Gastrocnemius medialis (tissue), 4 donors: ENCODE measurements at regions not wholly inside any gene's neighbourhood (a gene's known extent, or its start where the extent isn't known, plus 50 kb on each side); places are given as distances from the start of the nearest gene placed in this dataset.

Experiments
- ATAC-seq, 2 donors: fragments of 150-250 bp; one replicate each; pipeline ENCODE4 v1.9.1; 2016
- DNase-seq, 2 donors: peaks; one replicate each; pipeline ENCODE4 v3.0.0-alpha.2; 2019
- H3K27ac ChIP-seq, 4 donors: fragments of 200-600 bp; sonication (generic); 1 replicate in 1 of 4; 2 replicates in 3 of 4; pipeline ENCODE4 v1.5.1; 2016 to 2018; ENCODE audit warnings: mild to moderate bottlenecking in 2 of 4, moderate library complexity in 1 of 4
- H3K27me3 ChIP-seq, 3 donors: fragments of 200-600 bp; sonication (generic) in 2 of 3; 1 replicate in 1 of 3; 2 replicates in 2 of 3; pipeline versions ENCODE4 v1.5.1 to v1.6.0; 2016 to 2019; ENCODE audit warnings: mild to moderate bottlenecking in 1 of 3, moderate library complexity in 1 of 3
- H3K36me3 ChIP-seq, 2 donors: fragments of 200-600 bp; sonication (generic) in 1 of 2; one replicate each; pipeline ENCODE4 v1.5.1; 2017 to 2018
- H3K4me1 ChIP-seq, 2 donors: fragments of 200-600 bp; sonication (generic) in 1 of 2; one replicate each; pipeline ENCODE4 v1.5.1; 2016 to 2017; ENCODE audit warnings: mild to moderate bottlenecking in 2 of 2
- H3K4me3 ChIP-seq, 4 donors: fragments of 200-600 bp; sonication (generic) in 3 of 4; 1 replicate in 1 of 4; 2 replicates in 3 of 4; pipeline ENCODE4 v1.5.1; 2016 to 2019; ENCODE audit warnings: mild to moderate bottlenecking in 2 of 4
- H3K9me3 ChIP-seq, 3 donors: fragments of 200-600 bp; sonication (generic) in 2 of 3; 1 replicate in 1 of 3; 2 replicates in 2 of 3; pipeline ENCODE4 v1.5.1; 2016 to 2019
- CTCF ChIP-seq, 5 experiments: fragments of 450-650 bp in 3 of 5; fragments of 200-600 bp in 2 of 5; sonication (generic) in 2 of 5; IDR thresholded peaks in 4 of 5; conservative IDR thresholded peaks in 1 of 5; 1 replicate in 4 of 5; 2 replicates in 1 of 5; pipeline ENCODE4 v1.5.1; 2016 to 2019; ENCODE audit warnings: antibody characterized with exemption in 5 of 5, mild to moderate bottlenecking in 3 of 5, moderate library complexity in 3 of 5
- POLR2A ChIP-seq, 2 donors: fragments of 450-650 bp; IDR thresholded peaks; one replicate each; pipeline ENCODE4 v1.6.1; 2017; ENCODE audit warnings: antibody characterized with exemption in 2 of 2, mild to moderate bottlenecking in 2 of 2, moderate library complexity in 2 of 2
- in situ Hi-C, 4 donors: fragments of 200-750 bp; cut with MboI; loops; one replicate each; pipeline versions ENCODE4 v1.15.0 to v1.8.0; 2017; ENCODE audit warnings: low sequenced_read_pairs in 4 of 4
- intact Hi-C: fragments of 100-400 bp; cut with DNase I; formaldehyde crosslinking; loops from one replicate; pipeline ENCODE4 v1.15.1; 2023; ENCODE audit warnings: low total_unique reads

DNA sequence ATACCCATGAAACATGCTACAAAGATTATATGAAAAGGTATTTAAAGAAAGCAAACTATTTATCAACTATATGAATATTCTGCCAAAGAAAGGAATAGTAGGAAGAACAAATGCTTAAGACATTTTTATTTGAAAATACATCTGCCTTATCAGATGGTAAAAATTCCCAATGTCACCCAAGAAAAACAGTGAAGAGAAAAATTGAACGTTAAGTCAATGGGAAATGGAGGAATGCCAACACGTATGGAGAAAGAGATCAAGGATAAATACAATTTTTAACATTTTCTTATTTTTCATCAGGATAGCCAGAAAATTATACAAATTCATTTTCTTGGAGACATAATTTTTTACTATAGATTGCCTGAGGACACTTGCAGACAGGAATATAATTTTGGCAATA lies 394.2 kb downstream of the ZEB2 start:
- TF ChIP-seq CTCF (IDR thresholded peaks at IDR 0.05 in 4 of 5, conservative IDR thresholded peaks at IDR 0.05 in 1 of 5) (no peak), POLR2A (IDR thresholded peaks at IDR 0.05) (no peak)
- H3K4me1 ChIP-seq, result no peaks in the 10 kb centered on the region
- in situ Hi-C loops, result no loop called here
- intact Hi-C loops, result no loop called here
- no peak overlapping the region for H3K27ac ChIP-seq
- DNase-seq, result no peak
- no peak overlapping the region for H3K4me3 ChIP-seq
- no peaks in the 10 kb centered on the region for H3K27me3 ChIP-seq
- H3K36me3 ChIP-seq, result no peaks in the 10 kb centered on the region
- no peak for ATAC-seq
- H3K9me3 ChIP-seq, result no peaks in the 10 kb centered on the region

DNA sequence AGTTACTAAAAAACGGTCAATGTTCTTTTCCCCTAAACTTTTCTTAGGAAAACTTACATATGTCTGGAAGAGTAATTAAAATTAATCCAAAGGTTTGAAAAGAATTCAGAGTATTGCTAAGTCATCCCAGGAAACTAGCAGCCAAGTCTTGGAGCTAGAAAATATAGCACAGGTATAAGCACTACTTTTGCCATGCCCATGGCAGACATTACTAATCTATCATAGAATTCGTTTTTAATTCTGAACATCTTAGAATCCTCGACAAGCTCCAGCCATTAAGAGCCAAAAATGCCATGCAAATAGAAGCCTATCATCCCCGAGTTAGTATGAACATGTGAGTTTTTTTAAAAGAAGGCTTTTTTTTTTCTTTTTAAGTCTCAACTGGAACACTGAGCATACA lies 395.0 kb downstream of the ZEB2 start:
- TF ChIP-seq POLR2A (IDR thresholded peaks at IDR 0.05) (no peak), CTCF (IDR thresholded peaks at IDR 0.05 in 4 of 5, conservative IDR thresholded peaks at IDR 0.05 in 1 of 5) (no peak)
- ATAC-seq, result no peak
- Histone ChIP-seq H3K9me3 (no peaks in the 10 kb centered on the region), H3K4me3 (no peak overlapping the region), H3K27me3 (no peaks in the 10 kb centered on the region), H3K27ac (no peak overlapping the region), H3K4me1 (no peaks in the 10 kb centered on the region), H3K36me3 (no peaks in the 10 kb centered on the region)
- in situ Hi-C loops, result no loop called here
- intact Hi-C loops, result no loop called here
- no peak for DNase-seq

- Histone ChIP-seq H3K27me3 (no peaks in the 10 kb centered on the region), H3K27ac (no peak overlapping the region), H3K4me1 (no peaks in the 10 kb centered on the region), H3K9me3 (no peaks in the 10 kb centered on the region), H3K4me3 (no peak overlapping the region), H3K36me3 (no peaks in the 10 kb centered on the region)
- in situ Hi-C loops (no loop called here), intact Hi-C loops (no loop called here)
- ATAC-seq (no peak), DNase-seq (no peak)
- TF ChIP-seq CTCF (IDR thresholded peaks at IDR 0.05 in 4 of 5, conservative IDR thresholded peaks at IDR 0.05 in 1 of 5), result no peak
- TF ChIP-seq POLR2A (IDR thresholded peaks at IDR 0.05), result no peak
These were observed 399.4 kb downstream of the ZEB2 start for GRCh38 chr2:144120487-144120886.

GRCh38 chr2:144117086-144117485 lies 402.8 kb downstream of the ZEB2 start:
- DNase-seq (no peak), ATAC-seq (no peak)
- intact Hi-C loops, result no loop called here
- Histone ChIP-seq H3K27ac (no peak overlapping the region), H3K9me3 (no peaks in the 10 kb centered on the region), H3K4me1 (no peaks in the 10 kb centered on the region), H3K27me3 (no peaks in the 10 kb centered on the region), H3K36me3 (no peaks in the 10 kb centered on the region), H3K4me3 (no peak overlapping the region)
- in situ Hi-C loops, result no loop called here
- no peak for TF ChIP-seq POLR2A (IDR thresholded peaks at IDR 0.05)
- no peak for TF ChIP-seq CTCF (IDR thresholded peaks at IDR 0.05 in 4 of 5, conservative IDR thresholded peaks at IDR 0.05 in 1 of 5)

DNA sequence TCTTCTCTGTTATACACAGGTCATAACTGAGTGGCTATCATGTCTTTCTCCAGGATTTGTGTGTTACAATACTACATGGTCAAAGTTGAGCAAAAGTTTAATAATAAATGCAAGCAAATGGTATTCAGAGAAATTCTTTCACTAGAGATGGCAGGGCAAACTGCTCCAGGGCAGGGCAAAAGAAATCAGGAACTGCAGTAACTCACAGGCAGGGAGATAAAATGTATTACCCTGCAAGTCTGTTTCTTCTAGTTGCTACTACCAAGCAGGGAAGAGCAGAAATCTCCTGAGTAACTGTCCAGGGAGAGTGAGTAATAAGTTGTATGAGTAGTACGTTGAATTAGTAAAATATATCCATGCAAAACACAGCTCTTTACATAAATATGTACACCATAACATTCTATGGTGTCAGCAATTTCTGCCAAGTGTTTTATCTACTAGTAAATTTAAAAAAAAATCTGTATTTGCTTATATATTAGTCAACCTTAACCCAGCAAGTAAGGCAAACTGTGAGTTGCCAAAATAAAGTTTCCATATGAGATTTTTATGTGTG lies 404.1 kb downstream of the ZEB2 start:
- Histone ChIP-seq H3K4me1 (no peaks in the 10 kb centered on the region), H3K27me3 (no peaks in the 10 kb centered on the region), H3K36me3 (no peaks in the 10 kb centered on the region), H3K4me3 (no peak overlapping the region), H3K27ac (no peak overlapping the region), H3K9me3 (no peaks in the 10 kb centered on the region)
- ATAC-seq (no peak), DNase-seq (no peak)
- intact Hi-C loops (no loop called here), in situ Hi-C loops (no loop called here)
- no peak for TF ChIP-seq CTCF (IDR thresholded peaks at IDR 0.05 in 4 of 5, conservative IDR thresholded peaks at IDR 0.05 in 1 of 5)
- no peak for TF ChIP-seq POLR2A (IDR thresholded peaks at IDR 0.05)
